ENCODE measurements at regions not wholly inside any gene's neighbourhood (a gene's known extent, or its start where the extent isn't known, plus 50 kb on each side); places are given as distances from the start of the nearest gene placed in this dataset.

- BruUV-seq (replicated peaks): no TSS peak
- no peak overlapping the region for H3K27ac Mint-ChIP-seq (ENCODE audit: unreplicated experiment)
- CTCF ChIA-PET: no interaction called here
- Histone ChIP-seq H3K4me1 (no peaks in the 10 kb centered on the region), H3K4me3 (ENCODE audit: low read depth, low read length) (no peak overlapping the region), H3K27me3 (replicated peaks; ENCODE audit: control insufficient read depth, insufficient read depth, low read length) (no peaks in the 10 kb centered on the region), H3K36me3 (ENCODE audit: control insufficient read depth, insufficient read depth, low read length) (no peaks in the 10 kb centered on the region), H3K9me3 (no peaks in the 10 kb centered on the region)
- H3K27me3 Mint-ChIP-seq (ENCODE audit: insufficient read depth, unreplicated experiment): peaks cover 10% of the 10 kb centered on the region
- H3K9me3 Mint-ChIP-seq (ENCODE audit: unreplicated experiment): no peaks in the 10 kb centered on the region
- intact Hi-C loops (cut with micrococcal nuclease; ENCODE audit: unreplicated experiment): no loop called here
- H3K4me3 Mint-ChIP-seq (ENCODE audit: unreplicated experiment): no peak overlapping the region
- no peak for DNase-seq
- no peaks in the 10 kb centered on the region for H3K36me3 Mint-ChIP-seq (ENCODE audit: insufficient read depth, unreplicated experiment)
- no peak for TF ChIP-seq CTCF (IDR thresholded peaks at IDR 0.05; ENCODE audit: insufficient read depth in 1 of 2, low read depth in 1 of 2, low read length in 1 of 2, severe bottlenecking in 1 of 2, unreplicated experiment in 1 of 2)
- no peaks in the 10 kb centered on the region for H3K4me1 Mint-ChIP-seq (ENCODE audit: low read depth, unreplicated experiment)
- POLR2A ChIA-PET: interaction anchor here (0.6 kb wide), 1 partner anchor 238 kb away, joined by 4 read pairs; no protein-coding TSS in a partner anchor
Observed at GRCh38 chr11:29669310-29669709, 347.5 kb downstream of the KCNA4 start.

GRCh38 chr11:29657709-29658108 is 359.1 kb downstream of the KCNA4 start:
- no peak for DNase-seq
- H3K36me3 Mint-ChIP-seq (ENCODE audit: insufficient read depth, unreplicated experiment): no peaks in the 10 kb centered on the region
- H3K9me3 ChIP-seq: no peaks in the 10 kb centered on the region
- no peaks in the 10 kb centered on the region for H3K4me1 ChIP-seq
- no peak overlapping the region for H3K4me3 ChIP-seq (ENCODE audit: low read depth, low read length)
- no peaks in the 10 kb centered on the region for H3K9me3 Mint-ChIP-seq (ENCODE audit: unreplicated experiment)
- no peaks in the 10 kb centered on the region for H3K27me3 Mint-ChIP-seq (ENCODE audit: insufficient read depth, unreplicated experiment)
- H3K4me1 Mint-ChIP-seq (ENCODE audit: low read depth, unreplicated experiment): no peaks in the 10 kb centered on the region
- no peak overlapping the region for H3K27ac Mint-ChIP-seq (ENCODE audit: unreplicated experiment)
- intact Hi-C loops (cut with micrococcal nuclease; ENCODE audit: unreplicated experiment): no loop called here
- H3K36me3 ChIP-seq (ENCODE audit: control insufficient read depth, insufficient read depth, low read length): no peaks in the 10 kb centered on the region
- H3K27me3 ChIP-seq (replicated peaks; ENCODE audit: control insufficient read depth, insufficient read depth, low read length): no peaks in the 10 kb centered on the region
- ChIA-PET POLR2A (no interaction called here), CTCF (no interaction called here)
- BruUV-seq (replicated peaks): no TSS peak
- no peak overlapping the region for H3K4me3 Mint-ChIP-seq (ENCODE audit: unreplicated experiment)
- TF ChIP-seq CTCF (IDR thresholded peaks at IDR 0.05; ENCODE audit: insufficient read depth in 1 of 2, low read depth in 1 of 2, low read length in 1 of 2, severe bottlenecking in 1 of 2, unreplicated experiment in 1 of 2): no peak

- intact Hi-C loops (cut with micrococcal nuclease; ENCODE audit: unreplicated experiment): no loop called here
- ChIA-PET POLR2A (no interaction called here), CTCF (no interaction called here)
- Mint-ChIP-seq H3K9me3 (ENCODE audit: unreplicated experiment) (no peaks in the 10 kb centered on the region), H3K4me1 (ENCODE audit: low read depth, unreplicated experiment) (no peaks in the 10 kb centered on the region), H3K27me3 (ENCODE audit: insufficient read depth, unreplicated experiment) (no peaks in the 10 kb centered on the region), H3K4me3 (ENCODE audit: unreplicated experiment) (no peak overlapping the region), H3K27ac (ENCODE audit: unreplicated experiment) (no peak overlapping the region), H3K36me3 (ENCODE audit: insufficient read depth, unreplicated experiment) (no peaks in the 10 kb centered on the region)
- no peak overlapping the region for H3K4me3 ChIP-seq (ENCODE audit: low read depth, low read length)
- H3K4me1 ChIP-seq: no peaks in the 10 kb centered on the region
- no peak for TF ChIP-seq CTCF (IDR thresholded peaks at IDR 0.05; ENCODE audit: insufficient read depth in 1 of 2, low read depth in 1 of 2, low read length in 1 of 2, severe bottlenecking in 1 of 2, unreplicated experiment in 1 of 2)
- no peak for DNase-seq
- no peaks in the 10 kb centered on the region for H3K27me3 ChIP-seq (replicated peaks; ENCODE audit: control insufficient read depth, insufficient read depth, low read length)
- peaks cover 3% of the 10 kb centered on the region; the same call in 1 of the 2 replicates for H3K9me3 ChIP-seq
- H3K36me3 ChIP-seq (ENCODE audit: control insufficient read depth, insufficient read depth, low read length): no peaks in the 10 kb centered on the region
- BruUV-seq (replicated peaks): no TSS peak
Observed at GRCh38 chr11:29656597-29656996, 360.2 kb downstream of the KCNA4 start.

Data from Caco-2 (cell line).